Large intestine (tissue), 3 donors: ENCODE measurements at regions not wholly inside any gene's neighbourhood (a gene's known extent, or its start where the extent isn't known, plus 50 kb on each side); places are given as distances from the start of the nearest gene placed in this dataset.

Experiments
- DNase-seq, 2 donors: peaks; one replicate each; pipeline versions ENCODE4 v3.0.0 to v3.0.0-alpha.2; 2013
- H3K27ac ChIP-seq: one replicate; pipeline ENCODE4 v1.5.1; 2013; ENCODE audit warnings: low read length
- H3K27me3 ChIP-seq: 2 replicates; pipeline ENCODE4 v1.6.1; 2013; ENCODE audit warnings: low read length; ENCODE audit not compliant: control insufficient read depth, insufficient read depth
- H3K36me3 ChIP-seq: 2 replicates; pipeline ENCODE4 v1.6.1; 2013; ENCODE audit warnings: low read length; ENCODE audit not compliant: control insufficient read depth, insufficient read depth
- H3K4me1 ChIP-seq: one replicate; pipeline ENCODE4 v1.6.1; 2013; ENCODE audit warnings: low read length; ENCODE audit not compliant: control insufficient read depth, insufficient read depth
- H3K4me3 ChIP-seq: one replicate; pipeline ENCODE4 v1.5.1; 2013; ENCODE audit warnings: low read length
- H3K9me3 ChIP-seq: one replicate; pipeline ENCODE4 v1.6.1; 2013; ENCODE audit warnings: mild to moderate bottlenecking, low read depth, low read length, moderate library complexity; ENCODE audit not compliant: control insufficient read depth
- WGBS: methylation state at CpG from one replicate; pipeline ENCODE4 v1.1.5; 2013; ENCODE audit warnings: low lambda C conversion rate; ENCODE audit not compliant: insufficient coverage; 5-methylcytosine and 5-hydroxymethylcytosine counted together

DNA sequence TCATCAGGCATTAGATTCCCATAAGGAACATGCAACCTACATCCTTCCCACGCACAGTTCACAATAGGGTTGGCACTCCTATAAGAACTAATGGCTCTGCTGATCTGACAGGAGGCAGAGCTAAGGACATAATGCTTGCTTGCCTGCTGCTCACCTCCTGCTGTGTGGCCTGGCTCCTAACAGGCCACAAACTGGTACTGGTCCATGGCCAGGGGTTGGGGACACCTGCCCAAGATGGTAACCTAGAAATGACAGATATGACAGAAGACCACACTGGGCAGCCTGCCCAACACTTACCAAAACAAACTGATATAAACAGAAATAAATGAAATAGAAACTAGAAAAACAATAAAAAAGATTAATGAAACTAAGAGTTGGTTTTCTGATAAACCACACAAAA is 325.6 kb downstream of the SEC23A start:
- Histone ChIP-seq H3K9me3 (no peaks in the 10 kb centered on the region), H3K27me3 (no peaks in the 10 kb centered on the region), H3K27ac (no peak overlapping the region), H3K4me3 (no peak overlapping the region), H3K36me3 (no peaks in the 10 kb centered on the region), H3K4me1 (no peaks in the 10 kb centered on the region)
- no CpG with 5 or more reads among the region's 1 CpG for WGBS
- no peak for DNase-seq

GRCh38 chr14:38775986-38776385 is 327.0 kb downstream of the SEC23A start:
- H3K27ac ChIP-seq, result no peak overlapping the region
- H3K36me3 ChIP-seq, result no peaks in the 10 kb centered on the region
- WGBS, result no CpG with 5 or more reads among the region's 1 CpG
- no peaks in the 10 kb centered on the region for H3K4me1 ChIP-seq
- no peak for DNase-seq
- H3K27me3 ChIP-seq, result no peaks in the 10 kb centered on the region
- no peaks in the 10 kb centered on the region for H3K9me3 ChIP-seq
- H3K4me3 ChIP-seq, result no peak overlapping the region

GRCh38 chr14:38774162-38774561 is 328.9 kb downstream of the SEC23A start:
- Histone ChIP-seq H3K27ac (no peak overlapping the region), H3K4me1 (no peaks in the 10 kb centered on the region), H3K36me3 (no peaks in the 10 kb centered on the region), H3K4me3 (no peak overlapping the region), H3K9me3 (no peaks in the 10 kb centered on the region), H3K27me3 (no peaks in the 10 kb centered on the region)
- DNase-seq, result no peak

GRCh38 chr14:38770251-38770650 is 332.8 kb downstream of the SEC23A start:
- Histone ChIP-seq H3K4me3 (no peak overlapping the region), H3K27ac (no peak overlapping the region), H3K36me3 (no peaks in the 10 kb centered on the region), H3K9me3 (no peaks in the 10 kb centered on the region), H3K4me1 (no peaks in the 10 kb centered on the region), H3K27me3 (no peaks in the 10 kb centered on the region)
- no CpG with 5 or more reads among the region's 1 CpG for WGBS
- peak in 1 of 2 donors; percentile 28 for DNase-seq

DNA sequence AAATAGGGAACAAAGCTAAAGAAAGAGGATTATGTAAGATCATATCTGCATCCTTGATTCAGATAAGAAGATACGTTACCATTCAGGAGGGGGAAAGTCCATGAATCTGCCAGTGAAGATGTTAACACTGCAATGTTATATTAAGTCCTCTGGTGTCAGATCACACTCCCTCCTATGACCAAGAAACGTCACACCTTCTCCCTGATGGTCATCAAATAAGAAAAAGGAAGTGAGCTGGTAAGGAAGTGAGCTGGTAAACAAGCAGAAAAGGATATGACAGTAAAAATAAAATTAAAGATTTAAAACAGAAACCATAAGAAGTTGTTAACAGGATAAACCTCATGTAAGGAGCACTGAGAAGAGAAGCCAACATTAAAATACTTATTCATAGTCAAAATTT is 340.2 kb downstream of the SEC23A start:
- no peaks in the 10 kb centered on the region for H3K4me1 ChIP-seq
- no peak for DNase-seq
- H3K4me3 ChIP-seq, result no peak overlapping the region
- H3K9me3 ChIP-seq, result no peaks in the 10 kb centered on the region
- H3K27ac ChIP-seq, result no peak overlapping the region
- H3K27me3 ChIP-seq, result no peaks in the 10 kb centered on the region
- WGBS, result 31% methylated on average over 2 of the region's 2 CpGs
- H3K36me3 ChIP-seq, result no peaks in the 10 kb centered on the region

GRCh38 chr14:38762426-38762825 is 340.6 kb downstream of the SEC23A start:
- no peak overlapping the region for H3K4me3 ChIP-seq
- no peaks in the 10 kb centered on the region for H3K36me3 ChIP-seq
- WGBS, result 66% methylated on average over 3 of the region's 5 CpGs
- no peaks in the 10 kb centered on the region for H3K4me1 ChIP-seq
- no peak overlapping the region for H3K27ac ChIP-seq
- no peaks in the 10 kb centered on the region for H3K9me3 ChIP-seq
- no peaks in the 10 kb centered on the region for H3K27me3 ChIP-seq
- no peak for DNase-seq

DNA sequence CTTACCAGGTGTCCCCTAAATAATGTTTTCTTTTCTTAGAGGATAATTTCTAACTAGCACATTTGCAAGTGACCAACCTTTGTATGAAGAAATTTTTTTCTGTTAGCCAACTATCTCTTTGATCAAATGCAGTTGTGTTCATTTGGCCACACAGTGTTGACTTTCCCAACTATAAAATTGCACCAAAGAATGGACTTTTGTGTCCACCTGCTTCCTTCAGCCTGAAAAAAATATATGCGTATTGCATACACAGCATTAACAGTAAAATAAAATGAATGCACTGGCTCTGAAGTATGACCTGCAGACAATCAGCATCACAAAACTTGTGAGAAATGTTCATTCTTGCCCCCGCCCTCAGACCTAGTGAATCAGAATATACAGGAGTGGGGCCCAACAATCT is 342.0 kb downstream of the SEC23A start:
- WGBS, result 83% methylated on average over 1 of the region's 2 CpGs
- Histone ChIP-seq H3K27ac (no peak overlapping the region), H3K36me3 (no peaks in the 10 kb centered on the region), H3K27me3 (no peaks in the 10 kb centered on the region), H3K9me3 (no peaks in the 10 kb centered on the region), H3K4me1 (no peaks in the 10 kb centered on the region), H3K4me3 (no peak overlapping the region)
- DNase-seq, result no peak

DNA sequence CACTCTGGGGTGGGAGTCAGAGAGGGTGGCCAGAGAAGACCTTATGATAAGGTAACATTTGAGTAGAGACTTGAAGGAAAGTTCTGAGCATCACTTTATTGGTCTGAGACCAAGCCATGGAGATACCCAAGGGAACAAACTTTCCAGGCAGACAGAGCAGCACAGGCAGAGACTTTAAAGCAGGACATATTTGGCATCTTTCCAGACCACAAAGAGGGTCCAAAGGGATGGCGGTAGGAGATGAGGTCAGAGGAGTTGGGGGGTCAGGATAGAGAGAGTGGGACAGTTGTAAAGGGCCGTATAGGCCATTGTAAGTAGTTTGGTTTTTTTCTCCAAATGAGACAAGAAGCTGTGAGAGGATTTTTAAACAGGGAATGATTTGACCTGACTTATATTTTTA is 344.4 kb downstream of the SEC23A start:
- no peak overlapping the region for H3K27ac ChIP-seq
- no peaks in the 10 kb centered on the region for H3K4me1 ChIP-seq
- H3K36me3 ChIP-seq, result no peaks in the 10 kb centered on the region
- no peak overlapping the region for H3K4me3 ChIP-seq
- no peaks in the 10 kb centered on the region for H3K9me3 ChIP-seq
- 80% methylated on average over 2 of the region's 2 CpGs for WGBS
- DNase-seq, result no peak
- no peaks in the 10 kb centered on the region for H3K27me3 ChIP-seq

DNA sequence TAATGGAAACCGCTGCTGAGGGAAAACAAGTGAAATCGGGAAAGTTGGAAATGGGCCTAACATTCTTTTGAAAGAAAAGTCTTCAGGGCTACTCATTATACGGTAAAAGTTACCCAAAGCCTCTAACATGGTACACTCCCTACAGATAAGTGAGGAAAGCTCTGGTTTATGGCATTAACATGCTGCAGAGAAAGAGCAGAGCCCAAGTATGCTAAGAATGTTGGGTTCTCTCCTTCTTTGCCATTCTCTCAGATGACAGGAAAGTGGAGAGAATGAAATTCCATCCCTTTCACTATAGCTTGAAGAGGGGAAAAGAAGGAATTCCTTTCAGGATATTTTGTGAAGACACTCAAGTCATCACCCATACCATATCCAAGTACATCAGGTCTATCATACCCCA is 348.0 kb downstream of the SEC23A start:
- H3K4me3 ChIP-seq, result no peak overlapping the region
- H3K36me3 ChIP-seq, result no peaks in the 10 kb centered on the region
- WGBS, result 94% methylated on average over 2 of the region's 3 CpGs
- H3K9me3 ChIP-seq, result no peaks in the 10 kb centered on the region
- no peaks in the 10 kb centered on the region for H3K27me3 ChIP-seq
- no peak for DNase-seq
- H3K4me1 ChIP-seq, result no peaks in the 10 kb centered on the region
- no peak overlapping the region for H3K27ac ChIP-seq

DNA sequence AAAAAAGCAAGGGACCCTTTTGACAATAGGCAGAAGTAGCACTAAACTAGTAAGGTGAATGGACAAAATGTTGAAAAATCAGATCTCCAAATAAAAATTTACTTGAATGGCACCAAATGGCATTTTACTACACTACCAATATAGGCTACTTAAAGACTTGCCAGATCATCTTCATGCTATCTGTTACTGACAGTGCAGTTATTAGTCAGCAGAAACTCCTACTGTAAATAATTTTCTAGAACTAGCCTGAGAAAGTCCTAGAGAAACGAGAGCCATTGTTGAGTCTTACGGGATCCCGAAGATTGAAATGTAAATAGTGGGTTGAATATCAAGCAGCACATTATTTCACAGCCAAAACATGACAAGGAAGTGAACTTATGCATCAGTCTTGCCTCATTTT is 350.3 kb downstream of the SEC23A start:
- no peak for DNase-seq
- Histone ChIP-seq H3K9me3 (no peaks in the 10 kb centered on the region), H3K4me1 (no peaks in the 10 kb centered on the region), H3K4me3 (no peak overlapping the region), H3K36me3 (no peaks in the 10 kb centered on the region), H3K27me3 (no peaks in the 10 kb centered on the region), H3K27ac (no peak overlapping the region)
- WGBS, result 100% methylated on average over 1 of the region's 3 CpGs

DNA sequence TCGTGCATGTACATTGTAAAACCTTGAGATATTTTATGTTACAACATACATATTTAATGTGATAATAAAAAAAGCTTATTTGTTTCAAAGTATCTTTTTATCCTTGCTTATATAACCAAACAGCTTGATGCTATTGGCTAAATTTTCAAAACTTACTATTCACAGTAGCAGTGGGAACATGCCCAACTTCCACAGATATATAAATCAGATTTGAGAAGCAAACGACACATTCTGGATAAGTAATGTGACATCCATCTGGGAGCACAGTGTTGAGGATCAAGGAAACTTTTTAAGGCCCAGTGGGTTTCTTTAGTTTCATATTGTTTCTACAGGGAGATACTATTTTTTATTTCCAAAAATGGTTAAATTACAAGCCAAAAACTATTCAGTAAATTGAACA is 350.7 kb downstream of the SEC23A start:
- no peaks in the 10 kb centered on the region for H3K36me3 ChIP-seq
- H3K27ac ChIP-seq, result no peak overlapping the region
- H3K4me3 ChIP-seq, result no peak overlapping the region
- DNase-seq, result no peak
- no peaks in the 10 kb centered on the region for H3K27me3 ChIP-seq
- no peaks in the 10 kb centered on the region for H3K4me1 ChIP-seq
- no peaks in the 10 kb centered on the region for H3K9me3 ChIP-seq
- WGBS, result 80% methylated on average over 1 of the region's 2 CpGs
